Tibial nerve (tissue), 4 donors: ENCODE measurements at regions not wholly inside any gene's neighbourhood (a gene's known extent, or its start where the extent isn't known, plus 50 kb on each side); places are given as distances from the start of the nearest gene placed in this dataset.

Experiments
- DNase-seq, 2 donors: peaks; one replicate each; pipeline ENCODE4 v3.0.0-alpha.2; 2019; ENCODE audit warnings: low spot score in 2 of 2
- H3K27ac ChIP-seq, 4 donors: fragments of 200-600 bp; sonication (generic) in 3 of 4; one replicate each; pipeline ENCODE4 v1.5.1; 2017 to 2019; ENCODE audit warnings: mild to moderate bottlenecking in 1 of 4
- H3K27me3 ChIP-seq, 2 donors: fragments of 200-600 bp; sonication (generic) in 1 of 2; one replicate each; pipeline versions ENCODE4 v1.5.1 to v1.6.0; 2017 to 2019
- H3K36me3 ChIP-seq, 3 donors: fragments of 200-600 bp; sonication (generic); one replicate each; pipeline ENCODE4 v1.5.1; 2018 to 2019
- H3K4me1 ChIP-seq, 4 donors: fragments of 200-600 bp; sonication (generic) in 3 of 4; one replicate each; pipeline ENCODE4 v1.5.1; 2017 to 2019
- H3K4me3 ChIP-seq, 4 donors: fragments of 200-600 bp; sonication (generic) in 3 of 4; one replicate each; pipeline ENCODE4 v1.5.1; 2017 to 2019; ENCODE audit warnings: mild to moderate bottlenecking in 1 of 4, moderate library complexity in 1 of 4
- H3K9me3 ChIP-seq, 4 donors: fragments of 200-600 bp; sonication (generic) in 3 of 4; one replicate each; pipeline ENCODE4 v1.5.1; 2017 to 2019
- EP300 ChIP-seq, 2 donors: sonication (generic); formaldehyde crosslinking; IDR thresholded peaks; one replicate each; pipeline ENCODE4 v1.6.1; 2017; ENCODE audit warnings: antibody characterized with exemption in 2 of 2, mild to moderate bottlenecking in 1 of 2
- POLR2A ChIP-seq, 2 donors: fragments of 450-650 bp; IDR thresholded peaks; one replicate each; pipeline ENCODE4 v1.6.1; 2017; ENCODE audit warnings: antibody characterized with exemption in 2 of 2, mild to moderate bottlenecking in 2 of 2, moderate library complexity in 2 of 2
- WGBS, 2 donors: methylation state at CpG; one replicate each; pipeline ENCODE4 v1.1.5; 2018; 5-methylcytosine and 5-hydroxymethylcytosine counted together
- TF ChIP-seq, protein P1 (sequence below), 5 experiments: fragments of 200-600 bp in 3 of 5; fragments of 450-650 bp in 2 of 5; sonication (generic) in 3 of 5; IDR thresholded peaks; one replicate each; pipeline ENCODE4 v1.5.1; 2016 to 2019; ENCODE audit warnings: antibody characterized with exemption in 5 of 5, mild to moderate bottlenecking in 3 of 5, moderate library complexity in 2 of 5

DNA sequence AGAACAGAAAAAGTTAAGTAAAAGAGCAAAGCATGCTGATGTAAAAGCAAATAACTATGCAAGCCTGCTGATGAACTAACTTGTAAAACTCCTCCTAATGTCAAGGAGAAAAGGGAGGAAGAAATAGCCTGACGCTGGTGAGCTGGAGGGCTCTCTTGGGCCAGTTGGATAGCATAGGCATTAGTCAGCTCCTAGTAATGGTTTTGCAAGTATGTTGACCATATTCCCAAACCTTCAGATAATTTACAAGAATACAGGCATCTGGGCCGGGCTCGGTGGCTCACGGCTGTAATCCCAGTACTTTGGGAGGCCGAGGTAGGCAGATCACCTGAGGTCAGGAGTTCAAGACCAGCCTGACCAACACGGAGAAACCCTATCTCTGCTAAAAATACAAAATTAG is 871.4 kb downstream of the C12orf50 start:
- 89 to 96% methylated on average over 6 of the region's 6 CpGs for WGBS, 2 donors
- no peak for DNase-seq
- no peaks in the 10 kb centered on the region for H3K9me3 ChIP-seq
- H3K36me3 ChIP-seq, result no peaks in the 10 kb centered on the region
- no peaks in the 10 kb centered on the region for H3K27me3 ChIP-seq
- H3K27ac ChIP-seq, result no peak overlapping the region
- H3K4me3 ChIP-seq, result no peak overlapping the region
- TF ChIP-seq, protein P1, sequence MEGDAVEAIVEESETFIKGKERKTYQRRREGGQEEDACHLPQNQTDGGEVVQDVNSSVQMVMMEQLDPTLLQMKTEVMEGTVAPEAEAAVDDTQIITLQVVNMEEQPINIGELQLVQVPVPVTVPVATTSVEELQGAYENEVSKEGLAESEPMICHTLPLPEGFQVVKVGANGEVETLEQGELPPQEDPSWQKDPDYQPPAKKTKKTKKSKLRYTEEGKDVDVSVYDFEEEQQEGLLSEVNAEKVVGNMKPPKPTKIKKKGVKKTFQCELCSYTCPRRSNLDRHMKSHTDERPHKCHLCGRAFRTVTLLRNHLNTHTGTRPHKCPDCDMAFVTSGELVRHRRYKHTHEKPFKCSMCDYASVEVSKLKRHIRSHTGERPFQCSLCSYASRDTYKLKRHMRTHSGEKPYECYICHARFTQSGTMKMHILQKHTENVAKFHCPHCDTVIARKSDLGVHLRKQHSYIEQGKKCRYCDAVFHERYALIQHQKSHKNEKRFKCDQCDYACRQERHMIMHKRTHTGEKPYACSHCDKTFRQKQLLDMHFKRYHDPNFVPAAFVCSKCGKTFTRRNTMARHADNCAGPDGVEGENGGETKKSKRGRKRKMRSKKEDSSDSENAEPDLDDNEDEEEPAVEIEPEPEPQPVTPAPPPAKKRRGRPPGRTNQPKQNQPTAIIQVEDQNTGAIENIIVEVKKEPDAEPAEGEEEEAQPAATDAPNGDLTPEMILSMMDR (IDR thresholded peaks at IDR 0.05), result no peak
- TF ChIP-seq POLR2A (IDR thresholded peaks at IDR 0.05) (no peak), EP300 (IDR thresholded peaks at IDR 0.05) (no peak)
- H3K4me1 ChIP-seq, result no peaks in the 10 kb centered on the region

DNA sequence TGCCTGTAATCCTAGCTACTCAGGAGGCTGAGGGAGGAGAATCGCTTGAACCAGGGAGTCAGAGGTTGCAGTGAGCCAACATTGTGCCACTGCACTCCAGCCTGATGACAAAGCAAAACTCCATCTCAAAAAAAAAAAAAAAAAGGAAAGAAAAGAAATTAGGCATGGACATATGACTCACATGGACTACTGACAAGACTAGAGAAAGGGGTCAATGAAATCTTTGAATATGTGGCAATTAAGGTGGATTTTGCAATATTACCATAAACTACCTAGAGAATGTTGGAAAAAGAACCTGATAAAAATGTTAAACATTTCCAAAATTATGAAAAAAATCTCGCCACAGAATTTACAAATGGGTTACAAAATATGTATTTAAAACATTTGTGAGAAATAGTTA is 873.6 kb downstream of the C12orf50 start:
- TF ChIP-seq POLR2A (IDR thresholded peaks at IDR 0.05), result no peak
- TF ChIP-seq, protein P1 (IDR thresholded peaks at IDR 0.05), result no peak
- H3K27me3 ChIP-seq, result no peaks in the 10 kb centered on the region
- H3K4me3 ChIP-seq, result no peak overlapping the region
- DNase-seq, result no peak
- H3K36me3 ChIP-seq, result no peaks in the 10 kb centered on the region
- 89% methylated on average over 2 of the region's 2 CpGs for WGBS, 2 donors
- H3K4me1 ChIP-seq, result no peaks in the 10 kb centered on the region
- no peaks in the 10 kb centered on the region for H3K9me3 ChIP-seq
- H3K27ac ChIP-seq, result no peak overlapping the region

DNA sequence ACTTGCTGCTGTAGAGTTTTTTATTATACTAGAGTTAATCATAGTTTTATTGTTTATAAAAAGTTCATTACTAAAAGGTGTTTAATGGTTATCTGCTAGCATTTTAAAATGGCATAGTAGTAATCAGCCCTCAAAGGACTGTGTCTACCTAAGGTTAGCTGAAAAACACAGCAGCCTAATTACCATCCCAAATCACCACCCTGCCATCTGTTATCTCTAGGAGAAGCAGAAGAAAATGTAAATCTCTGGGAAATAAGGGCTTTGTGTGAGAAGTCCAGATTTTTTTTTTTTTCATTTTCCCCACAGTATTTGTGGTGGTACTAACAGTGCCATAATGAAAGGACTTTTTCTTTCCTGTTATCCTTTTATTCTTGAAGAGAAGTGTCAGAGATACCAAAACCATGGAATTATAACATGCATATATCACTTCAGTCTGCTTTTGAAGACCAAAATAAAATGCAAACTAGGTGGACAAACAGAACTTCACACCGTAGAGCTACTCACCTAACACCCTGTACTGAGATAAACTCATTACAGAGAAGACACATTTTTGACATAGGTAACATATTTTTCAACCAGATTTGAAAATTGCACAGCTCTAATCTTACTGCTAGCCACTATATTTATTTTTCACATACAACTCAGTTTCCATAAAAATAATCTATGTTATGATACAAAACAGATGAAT is 876.2 kb downstream of the C12orf50 start:
- Histone ChIP-seq H3K4me3 (no peak overlapping the region), H3K27ac (no peak overlapping the region), H3K27me3 (no peaks in the 10 kb centered on the region), H3K4me1 (no peaks in the 10 kb centered on the region), H3K9me3 (no peaks in the 10 kb centered on the region), H3K36me3 (no peaks in the 10 kb centered on the region)
- 79 to 84% methylated on average over 1 of the region's 1 CpG for WGBS, 2 donors
- no peak for DNase-seq
- TF ChIP-seq POLR2A (IDR thresholded peaks at IDR 0.05), result no peak
- TF ChIP-seq, protein P1 (IDR thresholded peaks at IDR 0.05), result no peak

DNA sequence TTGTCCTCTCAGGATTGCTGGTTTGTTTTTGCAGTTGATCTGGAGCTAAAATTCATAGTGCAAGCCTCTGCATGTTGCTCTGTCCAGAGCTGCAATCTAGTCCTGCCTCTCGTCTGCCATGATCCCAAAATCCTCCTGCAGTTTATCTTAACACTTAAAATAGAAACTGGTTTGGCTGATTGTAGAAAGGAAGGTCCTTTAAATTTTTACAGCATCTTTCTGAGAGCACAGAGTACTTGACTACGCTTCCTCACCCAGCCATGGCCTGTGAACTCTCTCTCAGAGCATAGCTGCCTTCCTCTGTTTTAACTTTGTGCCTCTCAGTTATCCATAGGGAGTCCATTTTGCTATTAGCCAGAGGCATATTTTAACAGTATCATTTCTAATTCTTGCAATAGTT is 877.1 kb downstream of the C12orf50 start:
- H3K9me3 ChIP-seq, result no peaks in the 10 kb centered on the region
- H3K27ac ChIP-seq, result no peak overlapping the region
- no peaks in the 10 kb centered on the region for H3K4me1 ChIP-seq
- no peak overlapping the region for H3K4me3 ChIP-seq
- 68 to 76% methylated on average over 2 of the region's 2 CpGs for WGBS, 2 donors
- TF ChIP-seq EP300 (IDR thresholded peaks at IDR 0.05), result no peak
- TF ChIP-seq, protein P1 (IDR thresholded peaks at IDR 0.05), result no peak
- no peak for TF ChIP-seq POLR2A (IDR thresholded peaks at IDR 0.05)
- H3K36me3 ChIP-seq, result no peaks in the 10 kb centered on the region
- H3K27me3 ChIP-seq, result no peaks in the 10 kb centered on the region
- DNase-seq, result no peak

DNA sequence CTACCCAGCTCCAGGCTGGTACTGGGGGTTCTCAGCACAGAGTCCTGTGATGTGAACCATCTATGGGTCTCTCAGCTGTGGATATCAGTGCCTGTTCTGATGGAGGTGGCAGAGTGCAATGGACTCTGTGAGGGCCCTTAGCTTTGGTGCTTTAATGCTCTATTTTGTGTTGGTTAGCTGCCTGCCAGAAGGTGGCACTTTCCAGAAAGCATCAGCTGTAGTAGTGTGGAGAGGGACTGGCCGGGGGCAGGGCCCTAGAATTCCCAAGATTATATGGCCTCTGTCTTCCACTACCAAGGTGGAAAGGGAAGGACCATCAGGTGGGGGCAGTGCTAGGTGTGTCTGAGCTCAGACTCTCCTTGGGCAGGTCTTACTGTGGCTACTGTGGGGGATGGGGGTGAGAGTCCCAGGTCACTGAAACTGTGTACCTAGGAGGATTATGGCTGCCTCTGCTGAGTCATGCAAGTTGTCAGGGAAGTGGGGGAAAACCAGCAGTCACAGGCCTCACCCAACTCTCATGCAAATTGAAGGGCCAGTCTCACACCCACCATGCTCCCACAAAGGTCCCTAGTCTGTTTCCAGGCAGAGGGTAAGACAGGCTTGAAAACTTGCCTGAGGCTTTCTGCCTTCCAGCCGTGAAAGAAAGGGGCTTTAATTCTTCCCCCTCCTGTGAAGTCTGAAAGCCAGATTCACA is 878.1 kb downstream of the C12orf50 start:
- H3K9me3 ChIP-seq, result no peaks in the 10 kb centered on the region
- H3K4me3 ChIP-seq, result no peak overlapping the region
- H3K27me3 ChIP-seq, result no peaks in the 10 kb centered on the region
- TF ChIP-seq EP300 (IDR thresholded peaks at IDR 0.05), result no peak
- 49 to 72% methylated on average over 2 of the region's 2 CpGs for whole genome bisulfite sequencing, 2 donors
- H3K36me3 ChIP-seq, result no peaks in the 10 kb centered on the region
- DNase-seq, result no peak
- no peak overlapping the region for H3K27ac ChIP-seq
- H3K4me1 ChIP-seq, result no peaks in the 10 kb centered on the region
